PC-9 (cell line): ENCODE measurements at regions not wholly inside any gene's neighbourhood (a gene's known extent, or its start where the extent isn't known, plus 50 kb on each side); places are given as distances from the start of the nearest gene placed in this dataset.

Source experiments
- CTCF ChIP-seq: fragments of 200-600 bp; sonication (generic); conservative IDR thresholded peaks from 2 replicates; pipeline ENCODE4 v1.6.1; 2017; ENCODE audit warnings: mixed run types, antibody characterized with exemption, mild to moderate bottlenecking, moderate library complexity
- EZH2 ChIP-seq: fragments of 200-600 bp; sonication (generic); IDR thresholded peaks from 2 replicates; pipeline ENCODE4 v1.8.0; 2017; ENCODE audit warnings: antibody characterized with exemption, low read depth

- TF ChIP-seq CTCF, result no peak
- no peak for TF ChIP-seq EZH2
Measured at GRCh38 chr10:118931436-118931835, 98.1 kb upstream of the NANOS1 start.
